ENCODE measurements at regions not wholly inside any gene's neighbourhood (a gene's known extent, or its start where the extent isn't known, plus 50 kb on each side); places are given as distances from the start of the nearest gene placed in this dataset.

DNA sequence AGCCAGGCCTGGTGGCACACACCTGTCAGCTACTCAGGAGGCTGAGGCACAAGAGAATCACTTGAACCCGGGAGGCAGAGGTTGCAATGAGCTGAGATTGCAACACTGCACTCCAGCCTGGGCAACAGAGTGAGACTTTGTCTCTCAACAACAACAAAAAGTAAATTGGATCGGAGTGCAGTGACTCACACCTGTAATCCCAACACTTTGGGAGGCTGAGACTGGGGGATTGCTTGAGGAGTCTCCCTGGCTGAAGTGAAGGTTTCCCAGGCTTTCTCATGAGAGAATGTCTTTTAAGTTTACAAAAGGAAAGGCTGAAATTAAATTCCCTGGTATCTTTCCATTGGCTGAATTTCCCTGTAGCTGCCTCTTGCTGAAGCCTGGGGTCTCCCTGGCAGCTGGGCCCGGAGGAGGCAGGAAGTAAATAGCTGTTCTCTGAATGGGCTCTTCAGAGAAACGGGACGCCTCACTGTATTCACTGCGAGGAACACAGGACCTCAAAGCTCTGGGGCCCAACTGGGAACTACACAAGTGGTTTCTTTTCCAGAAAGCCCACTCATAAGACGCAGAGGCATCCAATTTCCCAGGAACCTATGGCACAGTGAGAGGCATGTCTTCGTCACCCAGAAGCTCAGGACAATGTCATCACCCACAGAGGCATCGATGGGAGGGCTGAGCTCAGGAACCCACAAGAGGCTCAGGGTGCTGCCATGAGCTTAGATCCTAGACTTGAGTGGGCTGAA is 77.4 kb upstream of the SMURF2 start:
- TF ChIP-seq, protein P1, sequence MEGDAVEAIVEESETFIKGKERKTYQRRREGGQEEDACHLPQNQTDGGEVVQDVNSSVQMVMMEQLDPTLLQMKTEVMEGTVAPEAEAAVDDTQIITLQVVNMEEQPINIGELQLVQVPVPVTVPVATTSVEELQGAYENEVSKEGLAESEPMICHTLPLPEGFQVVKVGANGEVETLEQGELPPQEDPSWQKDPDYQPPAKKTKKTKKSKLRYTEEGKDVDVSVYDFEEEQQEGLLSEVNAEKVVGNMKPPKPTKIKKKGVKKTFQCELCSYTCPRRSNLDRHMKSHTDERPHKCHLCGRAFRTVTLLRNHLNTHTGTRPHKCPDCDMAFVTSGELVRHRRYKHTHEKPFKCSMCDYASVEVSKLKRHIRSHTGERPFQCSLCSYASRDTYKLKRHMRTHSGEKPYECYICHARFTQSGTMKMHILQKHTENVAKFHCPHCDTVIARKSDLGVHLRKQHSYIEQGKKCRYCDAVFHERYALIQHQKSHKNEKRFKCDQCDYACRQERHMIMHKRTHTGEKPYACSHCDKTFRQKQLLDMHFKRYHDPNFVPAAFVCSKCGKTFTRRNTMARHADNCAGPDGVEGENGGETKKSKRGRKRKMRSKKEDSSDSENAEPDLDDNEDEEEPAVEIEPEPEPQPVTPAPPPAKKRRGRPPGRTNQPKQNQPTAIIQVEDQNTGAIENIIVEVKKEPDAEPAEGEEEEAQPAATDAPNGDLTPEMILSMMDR (IDR thresholded peaks at IDR 0.05): no peak
- TF ChIP-seq POLR2A (IDR thresholded peaks at IDR 0.05): no peak
- TF ChIP-seq POLR2AphosphoS5 (IDR thresholded peaks at IDR 0.05): no peak
